COLO668 (cell line): ENCODE measurements at regions not wholly inside any gene's neighbourhood (a gene's known extent, or its start where the extent isn't known, plus 50 kb on each side); places are given as distances from the start of the nearest gene placed in this dataset.

ENCODE experiments used
- DNase-seq: peaks from one replicate; lab custom pipeline; 2025; ENCODE audit not compliant: unreplicated experiment; lab: John Stamatoyannopoulos, UW

- no peak for DNase-seq
Measured at GRCh38 chr11:29783506-29783905, 233.3 kb downstream of the KCNA4 start.

- no peak for DNase-seq
Measured at GRCh38 chr11:29782447-29782846, 234.4 kb downstream of the KCNA4 start.

- no peak for DNase-seq
Measured at GRCh38 chr11:29781268-29781667, 235.6 kb downstream of the KCNA4 start.

GRCh38 chr11:29780756-29781155, 236.1 kb downstream of the KCNA4 start:
- no peak for DNase-seq

- DNase-seq, result no peak
Measured at GRCh38 chr11:29773656-29774264, 243.1 kb downstream of the KCNA4 start.

- no peak for DNase-seq
Measured at GRCh38 chr11:29756871-29757270, 260.0 kb downstream of the KCNA4 start.

- DNase-seq, result no peak
Measured at GRCh38 chr11:29755474-29755873, 261.4 kb downstream of the KCNA4 start.

- no peak for DNase-seq
Measured at GRCh38 chr11:29751618-29752017, 265.2 kb downstream of the KCNA4 start.

- DNase-seq, result no peak
Measured at GRCh38 chr11:29750392-29750791, 266.4 kb downstream of the KCNA4 start.

GRCh38 chr11:29734287-29734686, 282.5 kb downstream of the KCNA4 start:
- DNase-seq, result no peak

- no peak for DNase-seq
Measured at GRCh38 chr11:29713831-29714320, 303.0 kb downstream of the KCNA4 start.

GRCh38 chr11:29712616-29713015, 304.2 kb downstream of the KCNA4 start:
- no peak for DNase-seq

- DNase-seq, result no peak
Measured at GRCh38 chr11:29707924-29708323, 308.9 kb downstream of the KCNA4 start.

- no peak for DNase-seq
Measured at GRCh38 chr11:29685361-29685760, 331.5 kb downstream of the KCNA4 start.

- no peak for DNase-seq
Measured at GRCh38 chr11:29682856-29683255, 334.0 kb downstream of the KCNA4 start.

- DNase-seq, result no peak
Measured at GRCh38 chr11:29679996-29680395, 336.8 kb downstream of the KCNA4 start.

GRCh38 chr11:29676993-29677392, 339.8 kb downstream of the KCNA4 start:
- no peak for DNase-seq

GRCh38 chr11:29669310-29669709, 347.5 kb downstream of the KCNA4 start:
- DNase-seq, result no peak

- DNase-seq, result no peak
Measured at GRCh38 chr11:29657709-29658108, 359.1 kb downstream of the KCNA4 start.

- no peak for DNase-seq
Measured at GRCh38 chr11:29656597-29656996, 360.2 kb downstream of the KCNA4 start.

- DNase-seq, result no peak
Measured at GRCh38 chr11:29645373-29645772, 371.5 kb downstream of the KCNA4 start.

- DNase-seq, result no peak
Measured at GRCh38 chr11:29641201-29641600, 375.6 kb downstream of the KCNA4 start.

- DNase-seq, result no peak
Measured at GRCh38 chr11:29634744-29635143, 382.1 kb downstream of the KCNA4 start.
